OCI-LY7 (cell line): ENCODE measurements at regions not wholly inside any gene's neighbourhood (a gene's known extent, or its start where the extent isn't known, plus 50 kb on each side); places are given as distances from the start of the nearest gene placed in this dataset.

ENCODE experiments used
- CTCF ChIP-seq: fragments of 200-600 bp; sonication (generic); conservative IDR thresholded peaks from 2 replicates; pipeline ENCODE4 v1.5.1; 2014; ENCODE audit warnings: mild to moderate bottlenecking, antibody characterized with exemption, low read length, moderate library complexity, mixed read lengths
- EZH2phosphoT487 ChIP-seq: fragments of 200-600 bp; sonication (generic); IDR thresholded peaks from 2 replicates; pipeline ENCODE4 v1.6.1; 2018; ENCODE audit warnings: low read depth, borderline replicate concordance, mild to moderate bottlenecking, mixed run types, antibody characterized with exemption, low read length, moderate library complexity, mixed read lengths

GRCh38 chr12:31214626-31215517, 111.1 kb downstream of the SINHCAF start:
- TF ChIP-seq CTCF (no peak), EZH2phosphoT487 (no peak)
